Islet precursor cell (in vitro differentiated cells): ENCODE measurements at regions not wholly inside any gene's neighbourhood (a gene's known extent, or its start where the extent isn't known, plus 50 kb on each side); places are given as distances from the start of the nearest gene placed in this dataset.
"Not testable (repeated sequence)": the region's sequence is repeated elsewhere in the genome, so short reads cannot be mapped to it uniquely, and the experiment has no call there.

Experiments
- DNase-seq: peaks from one replicate; pipeline ENCODE4 v3.0.0-alpha.2; 2018

- DNase-seq = no peak
Measured at GRCh38 chr6:22751223-22751622, 181.9 kb downstream of the HDGFL1 start.

- no peak for DNase-seq
Measured at GRCh38 chr6:22752522-22752921, 183.2 kb downstream of the HDGFL1 start.

- DNase-seq = no peak
Measured at GRCh38 chr6:22754061-22754460, 184.7 kb downstream of the HDGFL1 start.

GRCh38 chr6:22755605-22756004 lies 186.2 kb downstream of the HDGFL1 start:
- DNase-seq = no peak

- no peak for DNase-seq
Measured at GRCh38 chr6:22756365-22756764, 187.0 kb downstream of the HDGFL1 start.

- DNase-seq = no peak
Measured at GRCh38 chr6:22764496-22764895, 195.1 kb downstream of the HDGFL1 start.

- DNase-seq = no peak
Measured at GRCh38 chr6:22765015-22765414, 195.6 kb downstream of the HDGFL1 start.

- DNase-seq = no peak
Measured at GRCh38 chr6:22766979-22767378, 197.6 kb downstream of the HDGFL1 start.

- no peak for DNase-seq
Measured at GRCh38 chr6:22770054-22770453, 200.7 kb downstream of the HDGFL1 start.

- DNase-seq = no peak
Measured at GRCh38 chr6:22774129-22774528, 204.8 kb downstream of the HDGFL1 start.

- DNase-seq = not testable (repeated sequence)
Measured at GRCh38 chr6:22778438-22778837, 209.1 kb downstream of the HDGFL1 start.

- DNase-seq = no peak
Measured at GRCh38 chr6:22779062-22779461, 209.7 kb downstream of the HDGFL1 start.

- no peak for DNase-seq
Measured at GRCh38 chr6:22783931-22784330, 214.6 kb downstream of the HDGFL1 start.

GRCh38 chr6:22784601-22785410 lies 215.4 kb downstream of the HDGFL1 start:
- DNase-seq = peak; percentile 88

GRCh38 chr6:22788038-22788437 lies 218.7 kb downstream of the HDGFL1 start:
- no peak for DNase-seq

- no peak for DNase-seq
Measured at GRCh38 chr6:22789315-22789714, 219.9 kb downstream of the HDGFL1 start.

GRCh38 chr6:22794844-22795243 lies 225.5 kb downstream of the HDGFL1 start:
- no peak for DNase-seq

- no peak for DNase-seq
Measured at GRCh38 chr6:22800451-22800850, 231.1 kb downstream of the HDGFL1 start.

GRCh38 chr6:22801831-22802230 lies 232.5 kb downstream of the HDGFL1 start:
- no peak for DNase-seq

- DNase-seq = no peak
Measured at GRCh38 chr6:22804620-22805261, 235.4 kb downstream of the HDGFL1 start.

GRCh38 chr6:22807261-22807660 lies 237.9 kb downstream of the HDGFL1 start:
- DNase-seq = no peak

GRCh38 chr6:22807818-22808217 lies 238.5 kb downstream of the HDGFL1 start:
- DNase-seq = no peak

GRCh38 chr6:22808466-22808865 lies 239.1 kb downstream of the HDGFL1 start:
- DNase-seq = no peak

- DNase-seq = no peak
Measured at GRCh38 chr6:22809370-22809769, 240.0 kb downstream of the HDGFL1 start.

GRCh38 chr6:22819209-22819608 lies 249.8 kb downstream of the HDGFL1 start:
- DNase-seq = no peak
